Esophagus squamous epithelium (tissue), 4 donors: ENCODE measurements at regions not wholly inside any gene's neighbourhood (a gene's known extent, or its start where the extent isn't known, plus 50 kb on each side); places are given as distances from the start of the nearest gene placed in this dataset.

ENCODE experiments used
- POLR2A ChIP-seq, 4 donors: fragments of 450-650 bp; IDR thresholded peaks; one replicate each; pipeline ENCODE4 v1.6.1; 2017; ENCODE audit warnings: antibody characterized with exemption in 4 of 4, mild to moderate bottlenecking in 4 of 4, moderate library complexity in 3 of 4
- TF ChIP-seq, protein P1 (sequence below), 6 experiments: fragments of 450-650 bp in 4 of 6; fragments of 200-600 bp in 2 of 6; sonication (generic) in 2 of 6; IDR thresholded peaks; one replicate each; pipeline ENCODE4 v1.5.1; 2016 to 2019; ENCODE audit warnings: antibody characterized with exemption in 6 of 6, mild to moderate bottlenecking in 4 of 6, moderate library complexity in 4 of 6

DNA sequence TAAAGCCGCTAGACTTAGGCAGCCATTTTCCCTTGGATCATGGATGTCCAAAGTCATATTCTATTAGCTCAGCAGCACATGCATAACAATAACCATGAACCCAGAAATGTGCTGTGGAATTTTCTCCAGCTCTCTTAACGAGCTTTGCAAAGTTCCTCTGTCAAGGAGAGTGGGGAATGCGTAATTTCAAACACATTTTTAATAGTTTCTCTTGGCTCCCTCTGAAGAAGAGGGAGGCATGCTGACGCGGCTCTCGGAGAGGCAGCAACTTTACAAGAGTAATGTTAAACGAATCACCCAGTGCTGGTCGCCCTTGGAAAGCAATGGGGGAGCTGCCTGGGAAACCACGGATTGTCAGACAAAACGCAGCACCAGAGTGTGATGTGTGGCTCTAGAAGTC lies 114.8 kb downstream of the RAB18 start:
- TF ChIP-seq POLR2A (IDR thresholded peaks at IDR 0.05), result no peak
- TF ChIP-seq, protein P1, sequence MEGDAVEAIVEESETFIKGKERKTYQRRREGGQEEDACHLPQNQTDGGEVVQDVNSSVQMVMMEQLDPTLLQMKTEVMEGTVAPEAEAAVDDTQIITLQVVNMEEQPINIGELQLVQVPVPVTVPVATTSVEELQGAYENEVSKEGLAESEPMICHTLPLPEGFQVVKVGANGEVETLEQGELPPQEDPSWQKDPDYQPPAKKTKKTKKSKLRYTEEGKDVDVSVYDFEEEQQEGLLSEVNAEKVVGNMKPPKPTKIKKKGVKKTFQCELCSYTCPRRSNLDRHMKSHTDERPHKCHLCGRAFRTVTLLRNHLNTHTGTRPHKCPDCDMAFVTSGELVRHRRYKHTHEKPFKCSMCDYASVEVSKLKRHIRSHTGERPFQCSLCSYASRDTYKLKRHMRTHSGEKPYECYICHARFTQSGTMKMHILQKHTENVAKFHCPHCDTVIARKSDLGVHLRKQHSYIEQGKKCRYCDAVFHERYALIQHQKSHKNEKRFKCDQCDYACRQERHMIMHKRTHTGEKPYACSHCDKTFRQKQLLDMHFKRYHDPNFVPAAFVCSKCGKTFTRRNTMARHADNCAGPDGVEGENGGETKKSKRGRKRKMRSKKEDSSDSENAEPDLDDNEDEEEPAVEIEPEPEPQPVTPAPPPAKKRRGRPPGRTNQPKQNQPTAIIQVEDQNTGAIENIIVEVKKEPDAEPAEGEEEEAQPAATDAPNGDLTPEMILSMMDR (IDR thresholded peaks at IDR 0.05), result no peak
